Vagina (tissue), 2 donors: ENCODE measurements at regions not wholly inside any gene's neighbourhood (a gene's known extent, or its start where the extent isn't known, plus 50 kb on each side); places are given as distances from the start of the nearest gene placed in this dataset.

Experiments used
- DNase-seq, 2 donors: peaks; one replicate each; pipeline ENCODE4 v3.0.0-alpha.2; 2017; ENCODE audit errors: extremely low spot score in 2 of 2
- H3K27ac ChIP-seq: fragments of 200-600 bp; sonication (generic); one replicate; pipeline ENCODE4 v1.5.1; 2019
- H3K27me3 ChIP-seq: fragments of 200-600 bp; sonication (generic); one replicate; pipeline ENCODE4 v1.5.1; 2019
- H3K36me3 ChIP-seq, 2 donors: fragments of 200-600 bp; sonication (generic); one replicate each; pipeline ENCODE4 v1.5.1; 2017 to 2019
- H3K4me1 ChIP-seq: fragments of 200-600 bp; sonication (generic); one replicate; pipeline ENCODE4 v1.5.1; 2019
- H3K4me3 ChIP-seq, 2 donors: fragments of 200-600 bp; sonication (generic); 1 replicate in 1 of 2; 2 replicates in 1 of 2; pipeline ENCODE4 v1.5.1; 2016 to 2019
- H3K9me3 ChIP-seq: fragments of 200-600 bp; sonication (generic); one replicate; pipeline ENCODE4 v1.5.1; 2019
- CTCF ChIP-seq, 3 experiments: fragments of 450-650 bp in 2 of 3; fragments of 200-600 bp in 1 of 3; sonication (generic) in 1 of 3; IDR thresholded peaks; one replicate each; pipeline ENCODE4 v1.5.1; 2017 to 2019; ENCODE audit warnings: antibody characterized with exemption in 3 of 3, mild to moderate bottlenecking in 2 of 3, moderate library complexity in 2 of 3
- POLR2A ChIP-seq, 2 donors: fragments of 450-650 bp; IDR thresholded peaks; one replicate each; pipeline ENCODE4 v1.6.1; 2017; ENCODE audit warnings: antibody characterized with exemption in 2 of 2, mild to moderate bottlenecking in 2 of 2, moderate library complexity in 2 of 2
- POLR2AphosphoS5 ChIP-seq, 2 donors: sonication (generic); formaldehyde crosslinking; IDR thresholded peaks; one replicate each; pipeline ENCODE4 v1.9.0; 2017; ENCODE audit warnings: antibody characterized with exemption in 2 of 2, mild to moderate bottlenecking in 2 of 2, low read depth in 1 of 2; ENCODE audit not compliant: insufficient read depth in 1 of 2
- intact Hi-C: fragments of 100-400 bp; cut with DNase I; formaldehyde crosslinking; loops from one replicate; pipeline ENCODE4 v1.15.1; 2023

GRCh38 chr1:98002288-98002687, 81.5 kb upstream of the DPYD start:
- Histone ChIP-seq H3K4me3 (no peak overlapping the region), H3K9me3 (no peaks in the 10 kb centered on the region), H3K27ac (no peak overlapping the region), H3K36me3 (no peaks in the 10 kb centered on the region), H3K27me3 (no peaks in the 10 kb centered on the region), H3K4me1 (no peaks in the 10 kb centered on the region)
- intact Hi-C loops, result no loop called here
- DNase-seq, result no peak
- TF ChIP-seq POLR2A (IDR thresholded peaks at IDR 0.05) (no peak), CTCF (IDR thresholded peaks at IDR 0.05) (no peak), POLR2AphosphoS5 (IDR thresholded peaks at IDR 0.05; ENCODE audit: insufficient read depth in 1 of 2, low read depth in 1 of 2) (no peak)

GRCh38 chr1:98001764-98002163, 80.9 kb upstream of the DPYD start:
- no peaks in the 10 kb centered on the region for H3K36me3 ChIP-seq
- no peaks in the 10 kb centered on the region for H3K27me3 ChIP-seq
- TF ChIP-seq POLR2A (IDR thresholded peaks at IDR 0.05) (no peak), CTCF (IDR thresholded peaks at IDR 0.05) (no peak), POLR2AphosphoS5 (IDR thresholded peaks at IDR 0.05; ENCODE audit: insufficient read depth in 1 of 2, low read depth in 1 of 2) (no peak)
- no peak for DNase-seq
- H3K4me1 ChIP-seq, result no peaks in the 10 kb centered on the region
- H3K9me3 ChIP-seq, result no peaks in the 10 kb centered on the region
- H3K27ac ChIP-seq, result no peak overlapping the region
- intact Hi-C loops, result no loop called here
- no peak overlapping the region for H3K4me3 ChIP-seq

DNA sequence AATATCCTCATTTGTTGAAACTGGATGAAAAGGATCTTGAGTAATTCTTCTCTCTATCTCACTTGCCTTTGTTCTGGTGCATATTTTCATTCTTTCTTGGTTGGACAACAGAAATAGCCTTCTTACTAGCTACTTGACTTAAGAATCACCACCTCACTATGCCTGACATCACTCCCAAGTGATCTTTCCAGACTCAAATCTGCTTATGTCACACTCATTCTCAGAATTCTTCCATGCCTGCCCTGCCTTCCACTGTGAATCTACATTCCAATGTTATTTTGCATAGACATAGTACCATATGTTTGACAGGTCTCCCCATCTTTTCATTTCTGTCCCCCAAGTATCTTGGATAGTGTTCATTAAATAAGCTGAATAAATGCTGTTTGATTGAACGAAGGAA, 78.5 kb upstream of the DPYD start:
- no peak for TF ChIP-seq POLR2AphosphoS5 (IDR thresholded peaks at IDR 0.05; ENCODE audit: insufficient read depth in 1 of 2, low read depth in 1 of 2)
- TF ChIP-seq CTCF (IDR thresholded peaks at IDR 0.05), result no peak
- no peak for TF ChIP-seq POLR2A (IDR thresholded peaks at IDR 0.05)
- no peaks in the 10 kb centered on the region for H3K4me1 ChIP-seq

DNA sequence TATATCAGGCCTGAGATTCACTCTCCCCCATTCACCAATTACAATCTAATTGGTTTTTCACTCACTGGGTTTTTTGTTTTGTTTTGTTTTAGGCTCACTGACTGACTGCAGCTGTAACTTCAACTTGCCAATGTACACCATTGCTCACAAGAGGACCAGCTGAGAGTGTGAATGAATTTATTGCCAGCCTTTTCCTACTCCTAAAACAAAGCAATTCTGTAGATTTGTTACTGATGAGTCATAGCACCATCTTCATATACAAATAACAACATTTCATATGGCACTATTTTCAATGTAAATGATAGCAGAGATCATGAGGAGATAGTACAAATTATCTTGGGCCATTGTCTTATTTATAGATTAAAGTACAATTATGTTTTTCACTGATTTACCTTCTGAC, 76.0 kb upstream of the DPYD start:
- Histone ChIP-seq H3K9me3 (no peaks in the 10 kb centered on the region), H3K27me3 (no peaks in the 10 kb centered on the region), H3K4me3 (no peak overlapping the region), H3K4me1 (no peaks in the 10 kb centered on the region), H3K36me3 (no peaks in the 10 kb centered on the region), H3K27ac (no peak overlapping the region)
- intact Hi-C loops, result no loop called here
- TF ChIP-seq CTCF (IDR thresholded peaks at IDR 0.05), result no peak
- no peak for TF ChIP-seq POLR2A (IDR thresholded peaks at IDR 0.05)
- TF ChIP-seq POLR2AphosphoS5 (IDR thresholded peaks at IDR 0.05; ENCODE audit: insufficient read depth in 1 of 2, low read depth in 1 of 2), result no peak
- no peak for DNase-seq

More for the DNA sequence above, 78.5 kb upstream of the DPYD start:
- no peaks in the 10 kb centered on the region for H3K27me3 ChIP-seq
- DNase-seq, result no peak
- H3K9me3 ChIP-seq, result no peaks in the 10 kb centered on the region
- H3K27ac ChIP-seq, result no peak overlapping the region
- no peak overlapping the region for H3K4me3 ChIP-seq
- no peaks in the 10 kb centered on the region for H3K36me3 ChIP-seq
- intact Hi-C loops, result no loop called here

DNA sequence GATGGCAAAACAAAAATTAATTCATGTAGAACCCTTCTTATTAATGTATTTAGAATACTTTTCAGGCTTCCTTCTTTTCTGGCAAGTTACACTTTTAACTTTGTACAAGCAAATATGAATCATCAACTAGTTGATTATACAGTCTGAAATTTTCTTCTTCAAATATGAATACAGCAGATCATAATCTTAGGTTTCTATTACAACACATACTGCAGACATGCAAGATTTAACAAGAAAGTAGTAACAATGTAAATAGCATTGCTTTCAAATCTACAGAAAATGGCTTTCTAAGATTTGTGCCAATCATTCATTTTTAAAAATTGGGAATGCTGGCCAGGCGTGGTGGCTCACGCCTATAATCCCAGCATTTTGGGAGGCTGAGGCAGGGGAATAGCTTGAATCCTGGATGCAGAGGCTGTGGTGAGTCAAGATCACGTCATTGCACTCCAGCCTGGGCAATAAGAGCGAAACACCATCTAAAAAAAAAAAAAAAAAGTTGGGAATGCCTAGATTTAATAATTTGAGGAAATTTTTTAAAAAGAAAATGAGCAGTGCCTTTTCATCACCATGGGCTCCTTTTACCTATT, 68.4 kb upstream of the DPYD start:
- H3K9me3 ChIP-seq, result no peaks in the 10 kb centered on the region
- H3K27me3 ChIP-seq, result no peaks in the 10 kb centered on the region
- no peak for TF ChIP-seq POLR2A (IDR thresholded peaks at IDR 0.05)
- TF ChIP-seq POLR2AphosphoS5 (IDR thresholded peaks at IDR 0.05; ENCODE audit: insufficient read depth in 1 of 2, low read depth in 1 of 2), result no peak
- TF ChIP-seq CTCF (IDR thresholded peaks at IDR 0.05), result no peak
- intact Hi-C loops, result no loop called here
- no peak overlapping the region for H3K4me3 ChIP-seq
- H3K27ac ChIP-seq, result no peak overlapping the region
- no peaks in the 10 kb centered on the region for H3K4me1 ChIP-seq
- H3K36me3 ChIP-seq, result no peaks in the 10 kb centered on the region
- no peak for DNase-seq
